Caco-2 (cell line): ENCODE measurements at regions not wholly inside any gene's neighbourhood (a gene's known extent, or its start where the extent isn't known, plus 50 kb on each side); places are given as distances from the start of the nearest gene placed in this dataset.

Source experiments
- BruUV-seq: library from RNA; stranded (reverse); fragments of 400-500 nt; replicated peaks from 2 replicates; lab custom pipeline; 2021; lab: Mats Ljungman, UMichigan
- CTCF ChIA-PET: fragments of 300-600 bp; sonication (Branson Sonifier 250); formaldehyde crosslinking; loops from one replicate; lab custom pipeline; 2022; ENCODE audit warnings: antibody characterized with exemption; lab: Charles Lee
- POLR2A ChIA-PET: fragments of 300-600 bp; sonication (Branson Sonifier 250); formaldehyde crosslinking; loops from one replicate; lab custom pipeline; 2022; ENCODE audit warnings: antibody characterized with exemption; lab: Charles Lee
- DNase-seq, 2 experiments: peaks; one replicate each; pipeline versions ENCODE4 v3.0.0 to v3.0.0-alpha.2; 2020 to 2022
- H3K27me3 ChIP-seq: replicated peaks from 2 replicates; pipeline ENCODE4 v1.6.0; 2011; ENCODE audit warnings: low read length; ENCODE audit not compliant: control insufficient read depth, insufficient read depth
- H3K36me3 ChIP-seq: 2 replicates; pipeline ENCODE4 v1.5.1; 2011; ENCODE audit warnings: low read length; ENCODE audit not compliant: control insufficient read depth, insufficient read depth
- H3K4me1 ChIP-seq: fragments of 250-450 bp; sonication (Bioruptor Pico); 2 replicates; pipeline ENCODE4 v1.5.1; 2020; ENCODE audit warnings: mild to moderate bottlenecking
- H3K4me3 ChIP-seq: 2 replicates; pipeline ENCODE4 v1.5.1; 2011; ENCODE audit warnings: low read depth, mild to moderate bottlenecking, control low read depth, low read length
- H3K9me3 ChIP-seq: fragments of 250-450 bp; sonication (Bioruptor Pico); 2 replicates; pipeline ENCODE4 v1.5.1; 2020; ENCODE audit warnings: mild to moderate bottlenecking, moderate library complexity
- H3K27ac Mint-ChIP-seq: one replicate; pipeline ENCODE4 v1.8.0; 2022; ENCODE audit warnings: mixed read lengths; ENCODE audit not compliant: unreplicated experiment
- H3K27me3 Mint-ChIP-seq: one replicate; pipeline ENCODE4 v1.8.0; 2022; ENCODE audit warnings: mixed read lengths; ENCODE audit not compliant: insufficient read depth, unreplicated experiment
- H3K36me3 Mint-ChIP-seq: one replicate; pipeline ENCODE4 v1.8.0; 2022; ENCODE audit warnings: mild to moderate bottlenecking, mixed read lengths; ENCODE audit not compliant: insufficient read depth, unreplicated experiment
- H3K4me1 Mint-ChIP-seq: one replicate; pipeline ENCODE4 v1.8.0; 2022; ENCODE audit warnings: low read depth, mixed read lengths; ENCODE audit not compliant: unreplicated experiment
- H3K4me3 Mint-ChIP-seq: one replicate; pipeline ENCODE4 v1.8.0; 2022; ENCODE audit warnings: mild to moderate bottlenecking, moderate library complexity, mixed read lengths; ENCODE audit not compliant: unreplicated experiment
- H3K9me3 Mint-ChIP-seq: one replicate; pipeline ENCODE4 v1.8.0; 2022; ENCODE audit warnings: mixed read lengths; ENCODE audit not compliant: unreplicated experiment
- CTCF ChIP-seq, 2 experiments: fragments of 200-600 bp in 1 of 2; IDR thresholded peaks; 1 replicate in 1 of 2; 2 replicates in 1 of 2; pipeline versions ENCODE4 v1.5.1 to v1.8.0; 2011 to 2022; ENCODE audit warnings: antibody characterized with exemption in 1 of 2, control low read depth in 1 of 2, inconsistent platforms in 1 of 2, low read depth in 1 of 2, low read length in 1 of 2, mild to moderate bottlenecking in 1 of 2, moderate library complexity in 1 of 2; ENCODE audit not compliant: insufficient read depth in 1 of 2, severe bottlenecking in 1 of 2, unreplicated experiment in 1 of 2
- intact Hi-C: fragments of 100-400 bp; cut with micrococcal nuclease; formaldehyde crosslinking; loops from one replicate; pipeline ENCODE4 v1.10.0; 2022; ENCODE audit not compliant: unreplicated experiment

- intact Hi-C loops: no loop called here
- no peak overlapping the region for H3K4me3 Mint-ChIP-seq
- H3K27ac Mint-ChIP-seq: no peak overlapping the region
- no peaks in the 10 kb centered on the region for H3K36me3 Mint-ChIP-seq
- H3K9me3 Mint-ChIP-seq: no peaks in the 10 kb centered on the region
- Histone ChIP-seq H3K9me3 (no peaks in the 10 kb centered on the region), H3K27me3 (no peaks in the 10 kb centered on the region), H3K4me1 (no peaks in the 10 kb centered on the region), H3K36me3 (no peaks in the 10 kb centered on the region), H3K4me3 (no peak overlapping the region)
- H3K4me1 Mint-ChIP-seq: no peaks in the 10 kb centered on the region
- DNase-seq: no peak
- POLR2A ChIA-PET: no interaction called here
- H3K27me3 Mint-ChIP-seq: no peaks in the 10 kb centered on the region
- TF ChIP-seq CTCF (IDR thresholded peaks at IDR 0.05; ENCODE audit: insufficient read depth in 1 of 2, low read depth in 1 of 2, low read length in 1 of 2, severe bottlenecking in 1 of 2, unreplicated experiment in 1 of 2): no peak
- CTCF ChIA-PET: no interaction called here
- BruUV-seq: no TSS peak
Observed at GRCh38 chr12:83256562-83256961, 569.9 kb downstream of the TMTC2 start.

GRCh38 chr12:83250866-83251265 is 564.2 kb downstream of the TMTC2 start:
- CTCF ChIA-PET: no interaction called here

DNA sequence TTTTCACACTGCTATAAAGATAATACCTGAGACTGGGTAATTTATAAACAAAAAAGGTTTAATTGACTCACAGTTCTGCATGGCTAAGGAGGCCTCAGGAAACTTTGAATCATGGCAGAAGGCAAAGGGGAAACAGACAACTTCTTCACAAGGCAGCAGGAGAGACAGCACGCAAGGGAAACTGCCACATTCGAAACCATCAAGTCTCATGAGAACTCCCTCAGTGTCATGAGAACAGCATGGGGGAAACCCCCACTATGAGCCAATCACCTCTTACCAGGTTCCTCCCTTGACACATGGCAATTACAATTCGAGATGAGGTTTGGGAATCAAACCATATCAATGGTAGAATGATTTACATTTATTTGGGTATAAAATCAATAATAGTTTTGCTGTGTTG is 558.5 kb downstream of the TMTC2 start:
- no peaks in the 10 kb centered on the region for H3K4me1 Mint-ChIP-seq
- ChIA-PET POLR2A (no interaction called here), CTCF (no interaction called here)
- H3K4me3 Mint-ChIP-seq: no peak overlapping the region
- BruUV-seq: no TSS peak
- no peaks in the 10 kb centered on the region for H3K4me1 ChIP-seq
- no peak for TF ChIP-seq CTCF (IDR thresholded peaks at IDR 0.05; ENCODE audit: insufficient read depth in 1 of 2, low read depth in 1 of 2, low read length in 1 of 2, severe bottlenecking in 1 of 2, unreplicated experiment in 1 of 2)
- H3K27me3 ChIP-seq: no peaks in the 10 kb centered on the region
- H3K27ac Mint-ChIP-seq: no peak overlapping the region
- H3K9me3 Mint-ChIP-seq: no peaks in the 10 kb centered on the region
- H3K36me3 ChIP-seq: no peaks in the 10 kb centered on the region
- no peaks in the 10 kb centered on the region for H3K27me3 Mint-ChIP-seq
- H3K36me3 Mint-ChIP-seq: no peaks in the 10 kb centered on the region
- no peaks in the 10 kb centered on the region for H3K9me3 ChIP-seq
- intact Hi-C loops: no loop called here
- no peak overlapping the region for H3K4me3 ChIP-seq
- no peak for DNase-seq

More at GRCh38 chr12:83250866-83251265, 564.2 kb downstream of the TMTC2 start:
- Mint-ChIP-seq H3K27ac (no peak overlapping the region), H3K27me3 (no peaks in the 10 kb centered on the region), H3K4me1 (no peaks in the 10 kb centered on the region), H3K36me3 (no peaks in the 10 kb centered on the region), H3K4me3 (no peak overlapping the region), H3K9me3 (no peaks in the 10 kb centered on the region)
- Histone ChIP-seq H3K9me3 (no peaks in the 10 kb centered on the region), H3K4me3 (no peak overlapping the region), H3K27me3 (no peaks in the 10 kb centered on the region), H3K36me3 (no peaks in the 10 kb centered on the region), H3K4me1 (no peaks in the 10 kb centered on the region)
- BruUV-seq: no TSS peak
- POLR2A ChIA-PET: no interaction called here
- no peak for TF ChIP-seq CTCF (IDR thresholded peaks at IDR 0.05; ENCODE audit: insufficient read depth in 1 of 2, low read depth in 1 of 2, low read length in 1 of 2, severe bottlenecking in 1 of 2, unreplicated experiment in 1 of 2)
- DNase-seq: no peak
- intact Hi-C loops: no loop called here
